Testis (tissue), 2 donors: ENCODE measurements at regions not wholly inside any gene's neighbourhood (a gene's known extent, or its start where the extent isn't known, plus 50 kb on each side); places are given as distances from the start of the nearest gene placed in this dataset.

Experiments used
- DNase-seq: peaks from one replicate; pipeline ENCODE4 v3.0.0-alpha.2; 2019
- H3K27ac ChIP-seq, 2 donors: fragments of 200-600 bp; sonication (generic); one replicate each; pipeline ENCODE4 v1.5.1; 2019
- H3K27me3 ChIP-seq: fragments of 200-600 bp; sonication (generic); one replicate; pipeline ENCODE4 v1.5.1; 2019
- H3K36me3 ChIP-seq: fragments of 200-600 bp; sonication (generic); one replicate; pipeline ENCODE4 v1.5.1; 2017; ENCODE audit warnings: low read depth; ENCODE audit errors: missing control alignments
- H3K4me1 ChIP-seq: fragments of 200-600 bp; sonication (generic); one replicate; pipeline ENCODE4 v1.5.1; 2019
- H3K4me3 ChIP-seq, 2 donors: fragments of 200-600 bp; sonication (generic); one replicate each; pipeline ENCODE4 v1.5.1; 2017 to 2019
- H3K9me3 ChIP-seq: fragments of 200-600 bp; sonication (generic); one replicate; pipeline ENCODE4 v1.5.1; 2017
- POLR2A ChIP-seq: fragments of 450-650 bp; IDR thresholded peaks from one replicate; pipeline ENCODE4 v1.6.1; 2017; ENCODE audit warnings: antibody characterized with exemption, mild to moderate bottlenecking, moderate library complexity
- WGBS, 2 donors: methylation state at CpG; one replicate each; pipeline ENCODE4 v1.1.5; 2018; 5-methylcytosine and 5-hydroxymethylcytosine counted together
- intact Hi-C: fragments of 100-400 bp; cut with DNase I; formaldehyde crosslinking; loops from one replicate; pipeline ENCODE4 v1.15.1; 2023; ENCODE audit warnings: low total_unique reads
- TF ChIP-seq, protein P1 (sequence below), 3 experiments: fragments of 450-650 bp in 2 of 3; fragments of 200-600 bp in 1 of 3; sonication (generic) in 1 of 3; IDR thresholded peaks; one replicate each; pipeline ENCODE4 v1.5.1; 2016 to 2019; ENCODE audit warnings: antibody characterized with exemption in 3 of 3, mild to moderate bottlenecking in 2 of 3, moderate library complexity in 1 of 3

DNA sequence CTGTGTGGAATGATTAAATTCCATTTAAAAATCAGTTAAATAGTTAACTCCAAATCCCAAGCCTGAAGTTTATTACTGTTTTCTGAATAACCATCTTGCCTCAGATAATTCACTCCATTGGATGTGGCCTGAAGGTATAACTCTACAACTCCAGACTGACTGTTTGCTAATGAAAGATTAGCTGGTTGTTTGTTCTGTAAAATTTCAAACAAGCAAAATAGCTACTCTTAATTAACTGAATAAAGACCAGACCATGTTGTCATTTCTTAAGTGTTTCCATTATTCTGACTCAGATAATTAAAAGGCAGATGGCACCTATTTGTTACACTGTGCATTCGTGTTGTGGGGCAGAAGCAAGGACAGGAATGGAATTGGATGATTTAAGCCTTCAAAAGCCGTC, 78.5 kb upstream of the DDIT4L start:
- Histone ChIP-seq H3K27me3 (no peaks in the 10 kb centered on the region), H3K27ac (no peak overlapping the region), H3K4me3 (no peak overlapping the region), H3K9me3 (no peaks in the 10 kb centered on the region), H3K4me1 (no peaks in the 10 kb centered on the region), H3K36me3 (no peaks in the 10 kb centered on the region)
- WGBS, 2 donors: 91 to 95% methylated on average over 2 of the region's 2 CpGs
- DNase-seq: no peak
- no peak for TF ChIP-seq POLR2A
- TF ChIP-seq, protein P1, sequence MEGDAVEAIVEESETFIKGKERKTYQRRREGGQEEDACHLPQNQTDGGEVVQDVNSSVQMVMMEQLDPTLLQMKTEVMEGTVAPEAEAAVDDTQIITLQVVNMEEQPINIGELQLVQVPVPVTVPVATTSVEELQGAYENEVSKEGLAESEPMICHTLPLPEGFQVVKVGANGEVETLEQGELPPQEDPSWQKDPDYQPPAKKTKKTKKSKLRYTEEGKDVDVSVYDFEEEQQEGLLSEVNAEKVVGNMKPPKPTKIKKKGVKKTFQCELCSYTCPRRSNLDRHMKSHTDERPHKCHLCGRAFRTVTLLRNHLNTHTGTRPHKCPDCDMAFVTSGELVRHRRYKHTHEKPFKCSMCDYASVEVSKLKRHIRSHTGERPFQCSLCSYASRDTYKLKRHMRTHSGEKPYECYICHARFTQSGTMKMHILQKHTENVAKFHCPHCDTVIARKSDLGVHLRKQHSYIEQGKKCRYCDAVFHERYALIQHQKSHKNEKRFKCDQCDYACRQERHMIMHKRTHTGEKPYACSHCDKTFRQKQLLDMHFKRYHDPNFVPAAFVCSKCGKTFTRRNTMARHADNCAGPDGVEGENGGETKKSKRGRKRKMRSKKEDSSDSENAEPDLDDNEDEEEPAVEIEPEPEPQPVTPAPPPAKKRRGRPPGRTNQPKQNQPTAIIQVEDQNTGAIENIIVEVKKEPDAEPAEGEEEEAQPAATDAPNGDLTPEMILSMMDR (IDR thresholded peaks at IDR 0.05): no peak
- intact Hi-C loops: no loop called here

DNA sequence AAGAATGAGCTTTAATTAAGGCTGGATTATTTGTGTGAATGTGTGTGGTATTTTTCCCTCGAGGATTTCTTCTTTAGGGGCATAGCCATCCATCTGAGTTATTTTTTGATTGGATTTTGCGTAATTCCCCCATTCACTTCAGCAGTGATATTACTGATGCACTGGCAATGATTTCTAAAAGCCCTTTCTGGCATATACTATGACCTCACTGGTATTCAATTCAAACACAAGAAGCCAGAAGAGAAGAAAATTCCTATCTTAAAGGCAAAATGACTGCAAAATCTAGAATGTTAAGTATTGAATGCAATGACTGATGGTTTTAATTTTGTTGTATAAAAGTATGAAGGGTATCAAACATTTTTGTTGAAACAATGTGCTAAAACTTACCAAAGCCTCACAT, 71.1 kb upstream of the DDIT4L start:
- DNase-seq: no peak
- no peaks in the 10 kb centered on the region for H3K27me3 ChIP-seq
- H3K36me3 ChIP-seq: no peaks in the 10 kb centered on the region
- H3K9me3 ChIP-seq: no peaks in the 10 kb centered on the region
- intact Hi-C loops: no loop called here
- no peak overlapping the region for H3K4me3 ChIP-seq
- H3K4me1 ChIP-seq: no peaks in the 10 kb centered on the region
- 82 to 86% methylated on average over 2 of the region's 2 CpGs for WGBS, 2 donors
- TF ChIP-seq, protein P1 (IDR thresholded peaks at IDR 0.05): no peak
- TF ChIP-seq POLR2A: no peak
- no peak overlapping the region for H3K27ac ChIP-seq

DNA sequence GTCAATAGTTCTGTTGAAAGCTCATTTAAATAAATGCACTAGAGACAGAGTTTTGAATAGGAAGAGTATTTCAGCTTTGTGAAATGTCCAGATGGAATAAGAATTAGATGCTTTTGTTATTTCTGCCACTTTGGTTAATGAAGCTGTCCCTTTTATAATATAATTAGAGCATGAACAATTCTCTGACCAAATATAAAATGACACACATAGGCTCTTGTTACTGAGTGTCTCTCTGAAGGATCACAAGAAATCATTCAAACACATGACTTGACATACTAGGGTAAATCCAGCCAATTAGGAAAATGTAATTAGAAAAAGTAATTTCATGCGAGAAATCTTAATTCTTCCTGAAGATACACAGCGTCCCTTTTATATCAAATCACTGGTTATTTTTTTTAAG, 68.4 kb upstream of the DDIT4L start:
- H3K36me3 ChIP-seq: no peaks in the 10 kb centered on the region
- no peaks in the 10 kb centered on the region for H3K27me3 ChIP-seq
- H3K27ac ChIP-seq: no peak overlapping the region
- no peaks in the 10 kb centered on the region for H3K4me1 ChIP-seq
- DNase-seq: no peak
- intact Hi-C loops: no loop called here
- no peak overlapping the region for H3K4me3 ChIP-seq
- H3K9me3 ChIP-seq: no peaks in the 10 kb centered on the region
- TF ChIP-seq, protein P1 (IDR thresholded peaks at IDR 0.05): no peak
- no peak for TF ChIP-seq POLR2A
- 64% methylated on average over 2 of the region's 2 CpGs for WGBS, 2 donors

DNA sequence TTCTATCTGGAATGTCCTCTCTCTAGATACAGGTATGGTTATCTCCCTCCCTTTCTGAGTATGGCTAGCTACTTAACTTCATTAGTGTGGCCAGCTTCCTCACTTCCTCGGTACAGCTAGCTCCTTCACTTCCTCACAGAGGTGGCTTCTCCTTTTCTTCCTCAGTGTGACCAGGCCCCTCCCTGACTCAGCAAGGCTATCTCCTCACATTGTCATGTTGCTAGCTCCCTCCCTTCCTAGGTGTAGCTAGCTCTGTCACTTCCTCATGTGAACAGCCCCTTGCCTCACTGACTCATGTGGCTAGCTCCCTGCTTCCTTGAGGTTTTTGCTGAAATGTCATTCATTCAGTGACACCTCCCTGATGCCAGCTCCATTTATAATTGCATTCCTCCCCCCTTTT, 67.3 kb upstream of the DDIT4L start:
- Histone ChIP-seq H3K27ac (no peak overlapping the region), H3K9me3 (no peaks in the 10 kb centered on the region), H3K36me3 (no peaks in the 10 kb centered on the region), H3K4me3 (no peak overlapping the region), H3K4me1 (no peaks in the 10 kb centered on the region), H3K27me3 (no peaks in the 10 kb centered on the region)
- DNase-seq: no peak
- 57 to 80% methylated on average over 1 of the region's 1 CpG for WGBS, 2 donors
- intact Hi-C loops: no loop called here
- TF ChIP-seq, protein P1 (IDR thresholded peaks at IDR 0.05): no peak
- TF ChIP-seq POLR2A: no peak

DNA sequence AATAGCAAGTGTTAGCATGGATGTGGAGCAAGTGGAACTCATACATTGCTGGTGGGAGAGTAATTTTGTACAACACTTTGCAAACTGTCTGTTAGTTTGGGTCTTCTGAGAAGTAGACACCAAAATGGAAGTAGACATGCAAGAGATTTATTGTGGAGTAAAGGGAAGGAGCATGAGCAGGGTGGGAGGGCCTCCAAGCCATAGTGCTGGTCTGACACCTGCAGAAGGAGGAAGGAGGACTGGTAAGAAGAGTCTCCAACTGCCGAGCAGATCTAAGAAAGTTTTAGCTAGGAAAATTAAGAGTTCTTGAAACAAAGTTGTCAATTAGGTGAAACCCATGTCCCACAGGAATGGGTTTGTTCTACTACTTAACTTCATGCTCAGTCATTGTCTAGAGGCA, 64.0 kb upstream of the DDIT4L start:
- no peak for DNase-seq
- no peak overlapping the region for H3K4me3 ChIP-seq
- no peaks in the 10 kb centered on the region for H3K9me3 ChIP-seq
- H3K27me3 ChIP-seq: no peaks in the 10 kb centered on the region
- H3K4me1 ChIP-seq: no peaks in the 10 kb centered on the region
- H3K36me3 ChIP-seq: no peaks in the 10 kb centered on the region
- intact Hi-C loops: no loop called here
- no peak overlapping the region for H3K27ac ChIP-seq
- 78 to 92% methylated on average over 1 of the region's 1 CpG for WGBS, 2 donors
- TF ChIP-seq, protein P1 (IDR thresholded peaks at IDR 0.05): no peak
- no peak for TF ChIP-seq POLR2A
